Daoy (cell line): ENCODE measurements at regions not wholly inside any gene's neighbourhood (a gene's known extent, or its start where the extent isn't known, plus 50 kb on each side); places are given as distances from the start of the nearest gene placed in this dataset.
"Not testable (repeated sequence)": the region's sequence is repeated elsewhere in the genome, so short reads cannot be mapped to it uniquely, and the experiment has no call there.

Source experiments
- DNase-seq: peaks from one replicate; pipeline ENCODE4 v3.0.0-alpha.2; 2015; ENCODE audit warnings: low read depth

GRCh38 chr11:90699791-90700400 lies 477.0 kb upstream of the CHORDC1 start:
- DNase-seq: no peak

GRCh38 chr11:90698238-90698637 lies 475.4 kb upstream of the CHORDC1 start:
- no peak for DNase-seq

GRCh38 chr11:90675496-90675895 lies 452.6 kb upstream of the CHORDC1 start:
- not testable (repeated sequence) for DNase-seq

GRCh38 chr11:90669094-90669493 lies 446.2 kb upstream of the CHORDC1 start:
- no peak for DNase-seq

GRCh38 chr11:90668502-90668901 lies 445.7 kb upstream of the CHORDC1 start:
- no peak for DNase-seq

GRCh38 chr11:90661233-90661632 lies 438.4 kb upstream of the CHORDC1 start:
- no peak for DNase-seq

- no peak for DNase-seq
These were observed 433.3 kb upstream of the CHORDC1 start for GRCh38 chr11:90656171-90656570.

GRCh38 chr11:90650153-90650552 lies 427.3 kb upstream of the CHORDC1 start:
- DNase-seq: no peak

GRCh38 chr11:90646706-90647105 lies 423.9 kb upstream of the CHORDC1 start:
- DNase-seq: no peak

- no peak for DNase-seq
These were observed 423.4 kb upstream of the CHORDC1 start for GRCh38 chr11:90646266-90646665.

- no peak for DNase-seq
These were observed 416.7 kb upstream of the CHORDC1 start for GRCh38 chr11:90639461-90639993.

- DNase-seq: no peak
These were observed 413.0 kb upstream of the CHORDC1 start for GRCh38 chr11:90635886-90636285.

GRCh38 chr11:90635151-90635550 lies 412.3 kb upstream of the CHORDC1 start:
- no peak for DNase-seq

GRCh38 chr11:90630176-90630575 lies 407.3 kb upstream of the CHORDC1 start:
- no peak for DNase-seq

GRCh38 chr11:90629229-90629806 lies 406.5 kb upstream of the CHORDC1 start:
- DNase-seq: no peak

- no peak for DNase-seq
These were observed 391.5 kb upstream of the CHORDC1 start for GRCh38 chr11:90614318-90614717.

GRCh38 chr11:90613037-90613436 lies 390.2 kb upstream of the CHORDC1 start:
- DNase-seq: not testable (repeated sequence)

GRCh38 chr11:90606721-90607120 lies 383.9 kb upstream of the CHORDC1 start:
- DNase-seq: no peak

- DNase-seq: no peak
These were observed 378.4 kb upstream of the CHORDC1 start for GRCh38 chr11:90601261-90601660.

- DNase-seq: no peak
These were observed 371.8 kb upstream of the CHORDC1 start for GRCh38 chr11:90594658-90595057.

- no peak for DNase-seq
These were observed 370.2 kb upstream of the CHORDC1 start for GRCh38 chr11:90593099-90593498.

- no peak for DNase-seq
These were observed 367.4 kb upstream of the CHORDC1 start for GRCh38 chr11:90590286-90590685.

- DNase-seq: no peak
These were observed 366.9 kb upstream of the CHORDC1 start for GRCh38 chr11:90589735-90590134.

GRCh38 chr11:90587896-90588295 lies 365.0 kb upstream of the CHORDC1 start:
- DNase-seq: no peak
